PFSK-1 (cell line): ENCODE measurements at regions not wholly inside any gene's neighbourhood (a gene's known extent, or its start where the extent isn't known, plus 50 kb on each side); places are given as distances from the start of the nearest gene placed in this dataset.

Experiments
- FOXP2 ChIP-seq: optimal IDR thresholded peaks from 2 replicates; pipeline ENCODE3; 2011; ENCODE audit warnings: borderline replicate concordance, control low read depth, inconsistent platforms; ENCODE audit not compliant: insufficient read depth; ENCODE audit errors: extremely low read length, extremely low read depth
- POLR2AphosphoS5 ChIP-seq: IDR thresholded peaks from 2 replicates; pipeline ENCODE4 v1.6.1; 2012; ENCODE audit warnings: low read depth, mild to moderate bottlenecking, control low read depth, low read length, moderate library complexity
- SIN3A ChIP-seq: IDR thresholded peaks from 2 replicates; pipeline ENCODE4 v1.6.1; 2012; ENCODE audit warnings: mild to moderate bottlenecking, low read length, moderate library complexity, borderline replicate concordance; ENCODE audit not compliant: insufficient read depth
- TAF1 ChIP-seq: IDR thresholded peaks from 2 replicates; pipeline ENCODE4 v1.6.1; 2012; ENCODE audit warnings: low read length, control low read depth, borderline replicate concordance; ENCODE audit not compliant: insufficient read depth
- TF ChIP-seq, protein P1 (sequence below), 2 experiments: IDR thresholded peaks; 2 replicates each; pipeline versions ENCODE4 v1.6.1 to v1.8.0; 2011 to 2012; ENCODE audit warnings: low read depth in 2 of 2, low read length in 2 of 2, control low read depth in 1 of 2, inconsistent platforms in 1 of 2, mild to moderate bottlenecking in 1 of 2, moderate library complexity in 1 of 2; ENCODE audit not compliant: insufficient read depth in 1 of 2

DNA sequence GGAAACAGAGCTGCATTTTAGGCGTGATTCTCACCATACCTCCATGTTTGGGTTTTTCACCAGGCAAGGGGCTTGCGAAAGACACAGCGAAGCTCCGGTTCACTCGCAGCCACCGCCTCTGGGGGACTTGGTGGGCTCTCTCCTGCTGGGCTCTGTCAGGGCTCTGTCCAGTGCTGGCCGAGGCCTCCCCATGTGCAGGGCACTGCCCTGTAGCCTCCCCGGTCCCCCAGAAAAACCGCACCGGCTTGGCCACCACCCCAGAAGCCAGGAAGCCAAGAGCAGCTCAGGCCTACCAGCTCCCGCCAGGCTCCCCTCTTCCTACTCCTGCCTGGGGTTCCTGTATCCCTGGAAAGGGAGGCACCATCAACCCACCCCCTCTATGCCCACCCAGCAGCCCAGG lies 151.5 kb downstream of the CTTN start:
- TF ChIP-seq, protein P1, sequence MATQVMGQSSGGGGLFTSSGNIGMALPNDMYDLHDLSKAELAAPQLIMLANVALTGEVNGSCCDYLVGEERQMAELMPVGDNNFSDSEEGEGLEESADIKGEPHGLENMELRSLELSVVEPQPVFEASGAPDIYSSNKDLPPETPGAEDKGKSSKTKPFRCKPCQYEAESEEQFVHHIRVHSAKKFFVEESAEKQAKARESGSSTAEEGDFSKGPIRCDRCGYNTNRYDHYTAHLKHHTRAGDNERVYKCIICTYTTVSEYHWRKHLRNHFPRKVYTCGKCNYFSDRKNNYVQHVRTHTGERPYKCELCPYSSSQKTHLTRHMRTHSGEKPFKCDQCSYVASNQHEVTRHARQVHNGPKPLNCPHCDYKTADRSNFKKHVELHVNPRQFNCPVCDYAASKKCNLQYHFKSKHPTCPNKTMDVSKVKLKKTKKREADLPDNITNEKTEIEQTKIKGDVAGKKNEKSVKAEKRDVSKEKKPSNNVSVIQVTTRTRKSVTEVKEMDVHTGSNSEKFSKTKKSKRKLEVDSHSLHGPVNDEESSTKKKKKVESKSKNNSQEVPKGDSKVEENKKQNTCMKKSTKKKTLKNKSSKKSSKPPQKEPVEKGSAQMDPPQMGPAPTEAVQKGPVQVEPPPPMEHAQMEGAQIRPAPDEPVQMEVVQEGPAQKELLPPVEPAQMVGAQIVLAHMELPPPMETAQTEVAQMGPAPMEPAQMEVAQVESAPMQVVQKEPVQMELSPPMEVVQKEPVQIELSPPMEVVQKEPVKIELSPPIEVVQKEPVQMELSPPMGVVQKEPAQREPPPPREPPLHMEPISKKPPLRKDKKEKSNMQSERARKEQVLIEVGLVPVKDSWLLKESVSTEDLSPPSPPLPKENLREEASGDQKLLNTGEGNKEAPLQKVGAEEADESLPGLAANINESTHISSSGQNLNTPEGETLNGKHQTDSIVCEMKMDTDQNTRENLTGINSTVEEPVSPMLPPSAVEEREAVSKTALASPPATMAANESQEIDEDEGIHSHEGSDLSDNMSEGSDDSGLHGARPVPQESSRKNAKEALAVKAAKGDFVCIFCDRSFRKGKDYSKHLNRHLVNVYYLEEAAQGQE (IDR thresholded peaks at IDR 0.05; ENCODE audit: insufficient read depth in 1 of 2, low read depth in 2 of 2, low read length in 2 of 2), result no peak
- no peak for TF ChIP-seq FOXP2
- no peak for TF ChIP-seq POLR2AphosphoS5
- TF ChIP-seq SIN3A, result no peak
- TF ChIP-seq TAF1, result no peak

DNA sequence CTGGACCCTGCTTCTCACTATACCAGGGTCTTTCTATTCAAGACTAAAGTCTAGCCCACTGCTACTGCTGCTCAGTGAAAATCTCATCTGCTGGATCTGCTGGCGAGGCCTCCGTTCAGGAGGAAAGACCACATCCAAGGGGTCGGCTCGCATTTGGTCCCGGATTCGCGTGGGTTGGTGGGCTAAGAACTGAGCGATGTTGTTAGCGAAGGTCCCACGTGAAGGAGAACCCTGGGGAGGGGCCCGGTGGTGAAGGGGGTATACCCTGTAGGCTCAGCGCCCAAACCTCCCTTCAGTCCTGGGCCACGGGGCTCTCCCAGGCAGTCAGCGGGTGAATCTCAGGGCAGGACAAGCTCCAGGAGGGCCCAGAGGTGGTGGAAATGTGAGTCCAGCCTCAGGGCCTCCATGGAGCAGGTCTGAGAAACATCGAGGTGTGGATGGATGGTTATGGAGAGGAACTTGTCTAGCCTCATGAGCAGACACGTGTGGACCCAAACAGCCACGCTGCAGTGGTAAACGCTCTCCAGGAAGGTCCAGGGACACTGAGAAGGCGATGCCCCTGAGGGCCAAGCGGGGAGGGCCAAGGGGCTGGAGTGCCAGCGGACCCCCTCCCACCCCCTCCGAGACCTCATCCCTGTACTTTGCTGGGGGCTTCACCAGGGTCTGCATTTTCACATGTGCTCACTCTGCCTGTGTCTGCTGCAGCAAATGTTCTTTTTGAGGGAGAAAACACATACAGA lies 152.3 kb downstream of the CTTN start:
- no peak for TF ChIP-seq POLR2AphosphoS5
- no peak for TF ChIP-seq SIN3A
- TF ChIP-seq TAF1, result no peak
- TF ChIP-seq, protein P1 (IDR thresholded peaks at IDR 0.05; ENCODE audit: insufficient read depth in 1 of 2, low read depth in 2 of 2, low read length in 2 of 2), result no peak
- TF ChIP-seq FOXP2, result no peak

DNA sequence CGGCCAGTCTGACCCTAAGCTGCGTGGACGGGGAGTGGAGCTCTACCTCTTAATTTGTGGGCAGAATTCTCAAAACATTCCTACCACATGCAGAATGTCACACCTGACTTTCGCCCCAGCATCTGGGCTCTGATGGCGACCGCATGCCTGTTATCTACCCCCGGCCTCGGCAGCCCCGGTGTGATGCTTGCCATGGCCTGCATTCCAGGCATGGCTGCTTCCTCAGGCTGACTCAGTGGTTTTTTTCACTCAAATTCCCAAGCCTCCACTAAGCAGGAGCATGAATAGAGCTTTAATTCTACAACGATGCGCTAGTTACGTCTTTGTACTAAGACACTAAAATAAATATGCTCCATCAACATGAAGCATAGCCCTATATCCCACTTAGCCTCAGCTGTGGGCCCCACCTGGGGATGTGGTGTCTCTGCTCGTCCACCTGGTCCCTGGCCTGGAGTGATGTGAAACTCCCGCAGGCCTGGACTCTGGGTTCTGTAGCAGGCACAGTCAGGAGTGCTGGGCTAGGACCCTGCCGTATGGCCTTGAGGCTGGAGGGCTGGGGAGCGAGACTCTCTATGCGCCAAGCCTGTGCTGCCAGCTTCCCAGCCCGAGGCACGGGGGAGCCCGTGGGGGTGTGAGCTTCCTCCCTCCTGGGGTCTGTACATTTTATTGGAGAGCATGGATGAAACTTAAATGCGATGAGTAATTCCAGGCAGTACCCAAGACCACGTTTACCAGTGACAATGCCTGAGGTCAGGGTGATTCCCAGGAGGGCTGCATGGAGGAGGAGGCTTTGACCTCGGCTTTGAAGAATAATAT lies 153.2 kb downstream of the CTTN start:
- TF ChIP-seq TAF1 (no peak), SIN3A (no peak)
- TF ChIP-seq, protein P1 (IDR thresholded peaks at IDR 0.05; ENCODE audit: insufficient read depth in 1 of 2, low read depth in 2 of 2, low read length in 2 of 2), result no peak

DNA sequence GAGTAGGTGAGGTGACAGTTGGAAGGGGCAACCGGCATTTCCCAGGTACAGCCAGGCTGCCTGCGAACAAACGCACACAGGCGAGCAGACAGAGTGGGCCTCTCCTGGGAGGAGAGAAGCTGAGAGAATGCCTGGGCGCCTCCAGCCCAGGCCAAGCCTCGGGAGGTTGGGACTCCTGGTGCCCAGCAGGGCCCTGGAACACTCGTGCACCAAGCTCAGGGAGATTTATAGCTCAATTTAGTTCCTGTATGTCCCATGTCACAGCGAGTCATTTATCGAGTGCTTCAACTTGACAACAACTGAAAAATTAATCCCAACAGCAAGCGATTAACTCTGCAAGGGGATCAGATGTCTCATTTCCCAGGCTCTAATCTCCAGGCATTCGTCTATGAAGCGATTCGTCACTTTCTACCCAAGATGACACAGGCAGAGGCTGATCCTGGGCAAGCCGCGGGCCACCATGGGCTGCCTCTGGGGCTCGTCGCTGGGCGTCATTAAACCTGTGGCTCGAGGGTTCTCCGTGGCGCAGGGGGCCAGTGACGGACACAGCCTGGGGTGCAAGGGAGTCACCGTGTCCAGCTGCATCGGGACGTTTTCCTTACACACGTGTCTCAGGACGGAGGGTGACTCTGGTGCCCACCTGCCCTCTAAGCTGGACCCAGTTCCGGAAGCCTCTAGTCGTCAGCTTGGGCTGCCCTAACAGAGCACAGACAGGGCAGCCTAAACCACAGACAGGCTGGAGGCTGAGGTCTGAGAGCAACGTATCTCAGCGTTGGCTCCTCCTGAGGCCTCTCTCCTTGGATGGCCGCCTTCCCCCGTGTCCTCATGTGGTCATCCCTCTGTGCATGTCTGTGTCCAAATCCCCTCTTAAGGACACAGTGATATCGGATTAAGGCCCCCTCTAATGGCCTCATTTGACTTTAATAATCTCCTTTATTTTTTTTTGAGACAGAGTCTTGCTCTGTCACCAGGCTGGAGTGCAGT lies 154.1 kb downstream of the CTTN start:
- TF ChIP-seq FOXP2, result no peak
- no peak for TF ChIP-seq TAF1
- no peak for TF ChIP-seq POLR2AphosphoS5
- TF ChIP-seq, protein P1 (IDR thresholded peaks at IDR 0.05; ENCODE audit: insufficient read depth in 1 of 2, low read depth in 2 of 2, low read length in 2 of 2), result no peak
- TF ChIP-seq SIN3A, result no peak
